Aorta (tissue), 5 donors: ENCODE measurements at regions not wholly inside any gene's neighbourhood (a gene's known extent, or its start where the extent isn't known, plus 50 kb on each side); places are given as distances from the start of the nearest gene placed in this dataset.

ENCODE experiments used
- ATAC-seq: fragments of 200-7000 bp; cut with Tn5 transposase; one replicate; pipeline ENCODE4 v1.9.1; 2022; ENCODE audit warnings: moderate library complexity; ENCODE audit not compliant: low FRiP score
- DNase-seq, 2 donors: peaks; one replicate each; pipeline ENCODE4 v3.0.0-alpha.2; 2020
- H3K27ac ChIP-seq, 2 donors: one replicate each; pipeline ENCODE4 v1.5.1; 2013; ENCODE audit warnings: low read length in 2 of 2, mild to moderate bottlenecking in 2 of 2, moderate library complexity in 2 of 2, control low read depth in 1 of 2, inconsistent platforms in 1 of 2, low read depth in 1 of 2
- H3K27me3 ChIP-seq, 2 donors: one replicate each; pipeline ENCODE4 v1.6.1; 2013; ENCODE audit warnings: control low read depth in 1 of 2, low read length in 1 of 2, mild to moderate bottlenecking in 1 of 2, moderate library complexity in 1 of 2; ENCODE audit not compliant: insufficient read depth in 2 of 2, control insufficient read depth in 1 of 2
- H3K36me3 ChIP-seq, 2 donors: one replicate each; pipeline ENCODE4 v1.6.1; 2013; ENCODE audit warnings: control low read depth in 1 of 2, low read length in 1 of 2, mild to moderate bottlenecking in 1 of 2; ENCODE audit not compliant: insufficient read depth in 2 of 2, control insufficient read depth in 1 of 2
- H3K4me1 ChIP-seq, 2 donors: one replicate each; pipeline ENCODE4 v1.6.1; 2013; ENCODE audit warnings: low read length in 2 of 2, control low read depth in 1 of 2, mild to moderate bottlenecking in 1 of 2, moderate library complexity in 1 of 2; ENCODE audit not compliant: insufficient read depth in 2 of 2, control insufficient read depth in 1 of 2
- H3K4me3 ChIP-seq, 2 donors: one replicate each; pipeline ENCODE4 v1.5.1; 2013; ENCODE audit warnings: low read length in 2 of 2, control low read depth in 1 of 2, mild to moderate bottlenecking in 1 of 2
- H3K9me3 ChIP-seq: one replicate; pipeline ENCODE4 v1.6.1; 2013; ENCODE audit warnings: mild to moderate bottlenecking, low read length; ENCODE audit not compliant: control insufficient read depth
- WGBS, 2 donors: extraction: QIAGEN DNeasy Blood & Tissue Kit; methylation state at CpG; one replicate each; pipeline ENCODE4 v1.1.7; 2013; 5-methylcytosine and 5-hydroxymethylcytosine counted together
- intact Hi-C, 2 donors: fragments of 100-400 bp; cut with DNase I; formaldehyde crosslinking; loops; one replicate each; pipeline versions ENCODE4 v1.14.2 to v1.15.0; 2022
- donor health status: healthy with polysubstance abuse.
- donor health status: Bipolar disorder and iron deficiency.
- donor health status: DM: no; HTN: no; CAD: no.
- donor health status: DM: no; HTN: no; CAD: no.
- donor health status: DM: yes; HTN: yes; CAD: no.

DNA sequence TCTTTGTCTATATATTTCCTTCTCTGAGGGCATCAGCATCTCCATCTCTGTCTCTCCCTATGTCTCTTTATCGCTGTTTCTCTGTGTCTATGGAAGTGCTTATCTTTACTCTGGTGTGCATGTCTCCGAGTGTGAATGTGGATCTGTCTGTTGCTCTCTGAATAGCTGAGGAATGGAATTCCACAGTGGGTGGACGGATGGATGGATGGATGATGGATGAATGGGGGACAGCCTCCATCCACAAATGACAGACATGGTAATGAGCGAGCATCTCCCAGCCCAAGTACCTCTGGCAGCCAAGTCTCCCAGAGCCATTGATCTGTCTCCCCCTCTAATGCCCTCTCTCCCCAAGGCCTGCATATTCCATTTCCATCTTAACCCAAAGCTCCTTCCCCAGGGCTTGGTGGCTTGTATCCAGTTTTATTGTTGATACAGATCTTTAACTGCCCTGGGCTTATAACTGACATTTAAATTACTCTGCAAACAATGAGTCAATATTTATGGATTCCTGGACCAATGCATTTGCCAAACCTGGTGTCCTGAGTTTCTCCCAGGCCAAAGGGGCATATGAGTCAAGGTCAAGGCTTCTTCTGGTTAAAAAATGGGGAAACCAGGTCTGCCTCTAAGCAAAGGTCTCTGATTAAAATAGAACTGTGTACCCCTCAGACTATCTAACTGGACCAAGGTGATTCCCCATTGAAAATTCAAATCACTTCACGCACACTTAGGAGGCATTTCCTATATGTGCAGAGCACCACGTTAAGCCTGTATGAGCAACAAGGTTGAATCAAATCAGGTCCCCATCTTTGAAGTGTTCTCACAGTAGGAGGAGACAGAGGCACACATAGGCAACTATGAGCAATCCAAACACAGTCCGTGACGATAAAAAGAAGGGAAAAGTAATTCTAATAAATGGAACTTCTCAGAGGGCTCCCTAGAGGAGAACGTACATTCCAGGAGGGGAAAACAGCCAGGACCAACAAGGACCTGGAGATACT, 109.9 kb downstream of the TLE3 start:
- intact Hi-C loops = no loop called here
- H3K4me1 ChIP-seq = no peaks in the 10 kb centered on the region
- no peak overlapping the region for H3K27ac ChIP-seq
- ATAC-seq (no peak), DNase-seq (no peak)
- no peaks in the 10 kb centered on the region for H3K36me3 ChIP-seq
- H3K27me3 ChIP-seq = no peaks in the 10 kb centered on the region
- no peaks in the 10 kb centered on the region for H3K9me3 ChIP-seq
- no peak overlapping the region for H3K4me3 ChIP-seq
- WGBS, 2 donors = 49 to 59% methylated on average over 9 of the region's 9 CpGs

DNA sequence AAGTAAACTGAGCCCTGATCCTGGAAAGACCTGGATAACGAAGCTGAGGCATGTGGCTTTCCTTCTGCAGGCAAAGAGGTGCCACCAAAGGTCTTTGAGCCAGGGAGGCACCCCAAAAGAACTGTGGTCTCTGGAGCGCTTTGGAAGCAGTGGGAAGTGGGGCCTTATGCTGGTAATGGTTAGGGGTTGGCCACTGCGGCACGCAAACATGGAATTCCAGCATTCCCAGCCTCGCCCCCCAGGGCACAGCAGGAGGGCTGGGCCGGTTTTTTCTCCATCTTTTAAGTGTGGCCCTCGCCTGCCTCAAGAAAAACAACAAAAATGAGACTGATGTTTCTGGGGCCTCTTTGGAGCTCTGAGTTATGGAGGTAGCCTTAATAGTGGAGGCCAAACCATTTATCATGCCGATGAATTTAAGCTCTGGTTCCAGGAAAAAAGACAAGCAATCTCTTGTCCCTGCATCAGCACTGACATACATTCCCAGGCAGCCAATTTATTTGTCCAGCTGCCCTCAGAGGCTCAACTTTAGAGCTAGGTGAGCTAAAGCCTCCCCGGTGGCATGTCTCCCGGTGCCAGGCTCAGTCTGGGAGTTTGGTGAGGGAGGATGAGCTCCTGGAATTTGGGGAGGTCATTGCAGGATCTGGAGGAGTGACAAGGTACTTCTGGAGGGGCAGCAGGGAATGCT, 109.0 kb downstream of the TLE3 start:
- DNase-seq (no peak), ATAC-seq (no peak)
- Histone ChIP-seq H3K27ac (no peak overlapping the region), H3K36me3 (no peaks in the 10 kb centered on the region), H3K4me3 (no peak overlapping the region), H3K27me3 (no peaks in the 10 kb centered on the region), H3K9me3 (no peaks in the 10 kb centered on the region), H3K4me1 (no peaks in the 10 kb centered on the region)
- intact Hi-C loops = no loop called here
- WGBS, 2 donors = 52 to 64% methylated on average over 10 of the region's 10 CpGs

DNA sequence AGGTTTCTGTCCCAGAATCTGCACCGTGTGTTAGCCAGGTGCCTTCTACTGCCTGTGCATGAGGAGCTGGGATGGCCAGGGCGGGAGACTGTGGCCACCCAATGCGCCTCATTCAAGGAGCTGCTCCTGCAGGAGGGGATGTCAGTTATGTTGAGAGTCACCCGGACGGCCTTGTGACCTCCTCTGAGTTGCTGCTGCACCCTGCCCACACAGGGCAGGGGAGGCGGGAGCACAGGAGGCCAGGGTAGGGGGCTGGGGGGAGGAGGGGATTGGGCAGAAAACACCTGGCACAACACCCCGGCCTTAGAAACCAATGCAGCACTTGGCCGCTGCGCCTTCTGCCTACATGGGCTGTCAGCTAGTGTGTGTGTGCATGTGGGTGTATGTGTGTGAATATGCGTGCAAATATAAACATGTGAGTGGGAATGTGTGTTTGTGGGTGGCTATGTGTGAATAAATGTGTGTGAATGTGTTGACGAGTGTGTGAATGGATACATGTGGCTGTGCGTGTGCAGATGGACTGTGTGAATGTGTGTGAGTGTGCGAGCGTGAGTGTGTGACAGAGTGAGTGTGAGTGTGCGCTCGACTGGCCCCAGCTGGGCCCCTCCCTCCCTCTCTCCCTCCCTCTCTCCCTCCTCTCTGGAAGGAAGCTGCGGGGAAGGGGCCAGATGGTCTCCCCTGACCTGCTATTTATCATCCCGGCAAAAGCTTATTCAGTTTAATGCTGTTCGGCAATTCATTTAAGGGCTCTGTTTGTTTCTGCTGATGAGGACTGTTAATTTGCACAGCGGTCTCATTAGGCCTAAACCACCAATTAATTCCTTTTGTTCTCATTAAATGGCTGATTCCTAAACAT, 106.9 kb downstream of the TLE3 start:
- 46 to 60% methylated on average over 20 of the region's 20 CpGs for WGBS, 2 donors
- Histone ChIP-seq H3K4me1 (no peaks in the 10 kb centered on the region), H3K4me3 (no peak overlapping the region), H3K27ac (no peak overlapping the region), H3K27me3 (no peaks in the 10 kb centered on the region), H3K9me3 (no peaks in the 10 kb centered on the region), H3K36me3 (no peaks in the 10 kb centered on the region)
- no peak for ATAC-seq
- DNase-seq = no peak
- intact Hi-C loops = no loop called here

DNA sequence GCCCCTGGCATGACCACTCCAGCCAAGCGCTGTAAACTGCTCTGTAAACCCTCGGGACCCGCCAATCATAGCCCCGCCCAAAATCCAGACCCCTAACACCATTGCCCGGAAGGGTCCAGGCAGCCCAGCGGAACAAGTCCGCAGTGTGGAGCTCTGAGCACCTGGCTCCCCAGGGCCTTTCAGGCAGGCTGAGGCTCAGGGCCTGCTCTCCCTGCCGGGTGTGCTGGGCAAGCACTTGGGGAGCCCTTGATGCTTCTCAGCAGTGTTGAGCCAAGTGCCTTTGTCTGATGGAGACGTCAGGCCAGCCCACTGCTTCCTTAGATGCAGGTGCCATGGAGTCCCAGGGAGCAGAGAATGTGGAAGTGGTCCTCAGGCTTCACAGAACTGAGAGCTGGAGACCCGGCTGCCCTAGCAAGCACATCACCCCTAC, 106.2 kb downstream of the TLE3 start:
- no peak overlapping the region for H3K4me3 ChIP-seq
- H3K36me3 ChIP-seq = no peaks in the 10 kb centered on the region
- 50 to 53% methylated on average over 10 of the region's 10 CpGs for WGBS, 2 donors
- ATAC-seq (no peak), DNase-seq (no peak)
- H3K27me3 ChIP-seq = no peaks in the 10 kb centered on the region
- intact Hi-C loops = no loop called here
- H3K27ac ChIP-seq = no peak overlapping the region
- no peaks in the 10 kb centered on the region for H3K9me3 ChIP-seq
- no peaks in the 10 kb centered on the region for H3K4me1 ChIP-seq

DNA sequence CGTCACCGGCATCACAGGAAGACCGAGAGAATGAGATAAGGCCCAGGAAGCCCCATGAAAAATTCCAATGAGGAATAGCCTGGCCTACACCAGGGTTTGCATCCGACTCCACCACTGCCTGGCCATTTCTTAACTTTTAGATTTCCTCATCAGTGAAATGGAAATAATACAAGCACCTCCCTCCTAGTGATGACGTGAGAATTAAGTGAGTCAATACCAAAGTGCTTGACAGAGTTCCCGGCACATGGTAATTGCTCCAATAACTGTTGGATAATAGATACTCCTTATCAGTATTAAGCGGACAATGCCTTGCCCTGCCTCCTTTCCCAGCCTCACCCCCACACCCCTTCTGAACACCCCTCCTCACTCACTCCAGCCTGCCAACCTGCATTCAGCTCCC, 105.4 kb downstream of the TLE3 start:
- no peaks in the 10 kb centered on the region for H3K4me1 ChIP-seq
- 63 to 75% methylated on average over 7 of the region's 7 CpGs for WGBS, 2 donors

DNA sequence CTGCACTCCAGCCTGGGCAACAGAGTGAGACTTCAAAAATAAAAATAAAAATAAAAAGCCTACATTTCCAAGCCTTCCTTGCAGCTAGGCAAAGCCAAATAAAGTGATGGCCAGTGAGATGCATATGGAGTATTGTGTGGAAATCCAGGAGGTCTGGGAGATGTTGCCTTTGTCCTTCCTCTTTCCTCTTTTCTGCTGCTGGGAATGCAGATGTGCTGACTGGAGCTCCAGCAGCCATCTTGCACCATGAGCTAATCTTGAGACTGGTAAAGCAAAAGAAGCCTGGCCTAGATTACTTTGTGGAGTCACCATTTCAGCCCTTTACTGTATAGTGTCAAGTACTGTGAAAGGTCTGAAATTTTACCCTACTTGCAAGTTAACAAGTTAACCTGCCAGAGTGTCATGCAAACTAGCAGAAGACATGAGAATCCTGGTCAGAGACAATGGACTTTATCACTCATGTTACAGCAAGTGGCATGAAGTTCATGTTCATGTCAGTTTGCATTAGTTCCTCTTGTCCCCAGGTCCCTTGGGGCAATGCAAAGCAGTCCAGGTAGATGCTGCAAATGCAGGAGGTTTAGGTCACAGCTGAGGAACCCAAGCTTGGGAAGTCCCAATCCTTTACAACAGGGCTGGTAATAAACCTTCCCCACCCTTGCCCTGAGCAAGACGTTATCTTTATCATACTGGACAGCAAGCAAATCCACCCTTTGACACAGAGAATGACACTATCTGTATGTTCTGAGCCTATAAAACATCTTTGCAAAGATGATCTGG, 103.1 kb downstream of the TLE3 start:
- Histone ChIP-seq H3K9me3 (no peaks in the 10 kb centered on the region), H3K27me3 (no peaks in the 10 kb centered on the region), H3K27ac (no peak overlapping the region), H3K4me3 (no peak overlapping the region), H3K4me1 (no peaks in the 10 kb centered on the region), H3K36me3 (no peaks in the 10 kb centered on the region)
- ATAC-seq = no peak
- WGBS, 2 donors = 70 to 72% methylated on average over 1 of the region's 1 CpG
- no peak for DNase-seq
- intact Hi-C loops = no loop called here

More for the DNA sequence above, 105.4 kb downstream of the TLE3 start:
- intact Hi-C loops = no loop called here
- Histone ChIP-seq H3K27me3 (no peaks in the 10 kb centered on the region), H3K9me3 (no peaks in the 10 kb centered on the region), H3K27ac (no peak overlapping the region), H3K4me3 (no peak overlapping the region), H3K36me3 (no peaks in the 10 kb centered on the region)
- DNase-seq (no peak), ATAC-seq (no peak)

DNA sequence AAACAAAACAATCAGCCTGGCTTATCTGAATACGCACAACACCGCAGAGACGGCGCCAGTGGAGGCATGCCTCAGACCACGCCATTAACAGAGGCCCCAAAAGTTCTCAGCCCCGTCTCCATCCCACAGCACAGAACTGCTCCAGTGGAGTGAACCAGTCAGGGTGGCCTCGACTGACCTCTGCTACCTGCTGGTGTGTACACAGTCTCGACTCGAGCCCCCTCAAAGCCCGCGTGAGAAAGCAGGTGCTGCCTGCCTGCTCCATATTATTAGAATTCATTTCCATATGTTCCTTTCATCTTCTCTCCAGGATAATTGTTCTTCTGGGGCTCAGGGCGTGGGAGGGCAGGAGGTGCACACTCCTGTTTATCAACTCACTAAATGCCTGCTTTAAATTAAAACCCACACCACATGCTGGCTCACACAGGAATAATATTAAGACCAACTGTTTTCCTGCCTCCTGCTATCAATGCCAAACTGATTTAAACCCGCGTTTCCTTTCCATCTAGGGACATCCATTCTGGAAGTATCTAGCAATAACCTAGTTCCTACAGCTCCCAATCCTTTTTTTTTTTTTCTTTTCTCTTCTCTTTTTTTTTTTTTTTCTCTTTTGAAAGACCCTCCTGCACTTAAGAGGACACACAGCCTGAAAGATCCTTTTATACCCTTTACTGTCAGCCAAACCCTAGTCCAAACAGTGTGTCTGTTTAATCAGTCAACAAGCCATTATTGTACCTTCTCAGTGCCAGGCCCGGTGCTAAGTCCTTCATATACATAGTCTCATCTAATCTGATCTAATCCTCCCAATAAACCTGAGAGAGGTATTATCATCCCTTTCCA, 101.2 kb downstream of the TLE3 start:
- H3K4me1 ChIP-seq = no peaks in the 10 kb centered on the region
- H3K4me3 ChIP-seq = no peak overlapping the region
- intact Hi-C loops = no loop called here
- H3K27ac ChIP-seq = no peak overlapping the region
- H3K36me3 ChIP-seq = no peaks in the 10 kb centered on the region
- ATAC-seq (no peak), DNase-seq (no peak)
- 58 to 62% methylated on average over 15 of the region's 15 CpGs for WGBS, 2 donors
- no peaks in the 10 kb centered on the region for H3K27me3 ChIP-seq
- no peaks in the 10 kb centered on the region for H3K9me3 ChIP-seq
